Calu3 (cell line): ENCODE measurements at regions not wholly inside any gene's neighbourhood (a gene's known extent, or its start where the extent isn't known, plus 50 kb on each side); places are given as distances from the start of the nearest gene placed in this dataset.

Source experiments
- BruUV-seq: library from RNA; stranded (reverse); fragments of 400-500 nt; replicated peaks from 2 replicates; lab custom pipeline; 2021; lab: Mats Ljungman, UMichigan
- CTCF ChIA-PET: fragments of 300-600 bp; sonication (Branson Sonifier 250); formaldehyde crosslinking; loops from one replicate; lab custom pipeline; 2022; ENCODE audit warnings: antibody characterized with exemption; lab: Charles Lee
- DNase-seq: peaks from one replicate; pipeline ENCODE4 v3.0.0; 2022
- H3K27ac Mint-ChIP-seq: one replicate; pipeline ENCODE4 v1.8.0; 2022; ENCODE audit warnings: mixed read lengths; ENCODE audit not compliant: unreplicated experiment
- H3K27me3 Mint-ChIP-seq: one replicate; pipeline ENCODE4 v1.8.0; 2022; ENCODE audit warnings: mixed read lengths; ENCODE audit not compliant: unreplicated experiment
- H3K36me3 Mint-ChIP-seq: one replicate; pipeline ENCODE4 v1.8.0; 2022; ENCODE audit warnings: mild to moderate bottlenecking, moderate library complexity, mixed read lengths; ENCODE audit not compliant: insufficient read depth, unreplicated experiment
- H3K4me1 Mint-ChIP-seq: one replicate; pipeline ENCODE4 v1.8.0; 2022; ENCODE audit warnings: mild to moderate bottlenecking, low read depth, mixed read lengths; ENCODE audit not compliant: unreplicated experiment
- H3K4me3 Mint-ChIP-seq: one replicate; pipeline ENCODE4 v1.8.0; 2022; ENCODE audit warnings: mild to moderate bottlenecking, low read depth, moderate library complexity, mixed read lengths; ENCODE audit not compliant: unreplicated experiment
- H3K9me3 Mint-ChIP-seq: one replicate; pipeline ENCODE4 v1.8.0; 2022; ENCODE audit warnings: low read depth, mixed read lengths; ENCODE audit not compliant: unreplicated experiment
- CTCF ChIP-seq: fragments of 200-600 bp; IDR thresholded peaks from one replicate; pipeline ENCODE4 v1.8.0; 2022; ENCODE audit warnings: antibody characterized with exemption; ENCODE audit not compliant: unreplicated experiment
- intact Hi-C: fragments of 100-400 bp; cut with micrococcal nuclease; formaldehyde crosslinking; loops from one replicate; pipeline ENCODE4 v1.10.0; 2022; ENCODE audit not compliant: unreplicated experiment

GRCh38 chr5:155867522-155868088, 459.4 kb upstream of the SGCD start:
- Mint-ChIP-seq H3K27me3 (no peaks in the 10 kb centered on the region), H3K9me3 (peaks cover 34% of the 10 kb centered on the region), H3K4me3 (no peak overlapping the region), H3K4me1 (no peaks in the 10 kb centered on the region), H3K36me3 (no peaks in the 10 kb centered on the region), H3K27ac (no peak overlapping the region)
- DNase-seq = no peak
- CTCF ChIA-PET = no interaction called here
- intact Hi-C loops = no loop called here
- TF ChIP-seq CTCF = no peak
- no TSS peak for BruUV-seq

- no peak for TF ChIP-seq CTCF
- no peak overlapping the region for H3K4me3 Mint-ChIP-seq
- H3K27me3 Mint-ChIP-seq = no peaks in the 10 kb centered on the region
- no peaks in the 10 kb centered on the region for H3K4me1 Mint-ChIP-seq
- H3K9me3 Mint-ChIP-seq = peaks cover 32% of the 10 kb centered on the region
- intact Hi-C loops = no loop called here
- BruUV-seq = no TSS peak
- DNase-seq = no peak
- no peaks in the 10 kb centered on the region for H3K36me3 Mint-ChIP-seq
- CTCF ChIA-PET = no interaction called here
- H3K27ac Mint-ChIP-seq = no peak overlapping the region
These were observed 456.3 kb upstream of the SGCD start for GRCh38 chr5:155870636-155871035.

GRCh38 chr5:155871623-155872022, 455.3 kb upstream of the SGCD start:
- no TSS peak for BruUV-seq
- Mint-ChIP-seq H3K4me3 (no peak overlapping the region), H3K4me1 (no peaks in the 10 kb centered on the region), H3K9me3 (peaks cover 26% of the 10 kb centered on the region), H3K36me3 (no peaks in the 10 kb centered on the region), H3K27me3 (no peaks in the 10 kb centered on the region), H3K27ac (no peak overlapping the region)
- TF ChIP-seq CTCF = no peak
- intact Hi-C loops = no loop called here
- CTCF ChIA-PET = no interaction called here
- no peak for DNase-seq

- CTCF ChIA-PET = no interaction called here
- no peak for DNase-seq
- no peak for TF ChIP-seq CTCF
- Mint-ChIP-seq H3K4me3 (no peak overlapping the region), H3K4me1 (no peaks in the 10 kb centered on the region), H3K36me3 (no peaks in the 10 kb centered on the region), H3K27me3 (no peaks in the 10 kb centered on the region), H3K27ac (no peak overlapping the region), H3K9me3 (peaks cover 17% of the 10 kb centered on the region)
- intact Hi-C loops = no loop called here
- BruUV-seq = no TSS peak
These were observed 454.2 kb upstream of the SGCD start for GRCh38 chr5:155872629-155873220.
